Kidney epithelial cell (primary cell): ENCODE measurements at regions not wholly inside any gene's neighbourhood (a gene's known extent, or its start where the extent isn't known, plus 50 kb on each side); places are given as distances from the start of the nearest gene placed in this dataset.

ENCODE experiments used
- DNase-seq: peaks from one replicate; pipeline ENCODE4 v3.0.0-alpha.2; 2010; ENCODE audit warnings: low read depth
- H3K27me3 ChIP-seq: 2 replicates; pipeline ENCODE4 v1.6.0; 2011; ENCODE audit warnings: low read length; ENCODE audit not compliant: control insufficient read depth, insufficient read depth
- H3K36me3 ChIP-seq: 2 replicates; pipeline ENCODE4 v1.5.1; 2011; ENCODE audit warnings: low read length; ENCODE audit not compliant: control insufficient read depth, insufficient read depth
- H3K4me3 ChIP-seq: 2 replicates; pipeline ENCODE4 v1.5.1; 2011; ENCODE audit warnings: low read depth, mild to moderate bottlenecking, control low read depth, low read length
- TF ChIP-seq, protein P1 (sequence below): IDR thresholded peaks from 2 replicates; pipeline ENCODE4 v1.5.1; 2011; ENCODE audit warnings: mild to moderate bottlenecking, moderate library complexity, low read length, control low read depth, inconsistent platforms; ENCODE audit not compliant: insufficient read depth, poor library complexity, severe bottlenecking

DNA sequence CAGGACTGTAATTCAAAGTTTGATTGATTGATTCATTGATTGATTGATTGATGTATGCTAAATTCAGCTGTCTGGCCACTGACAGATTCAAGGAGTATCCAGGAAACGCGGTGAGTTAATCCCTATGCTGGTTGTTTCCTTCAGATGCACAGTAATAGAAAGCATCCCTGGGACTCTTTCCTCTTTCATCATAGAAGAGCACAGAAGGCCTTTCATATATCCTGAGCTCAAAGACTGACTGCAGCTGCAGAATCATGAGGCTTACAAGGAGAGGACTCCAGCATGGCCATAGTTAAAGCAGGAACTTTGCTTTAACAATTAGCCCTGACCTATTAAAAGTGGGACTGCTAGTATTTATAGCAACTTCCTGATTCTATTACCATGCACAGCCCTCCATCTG is 187.7 kb upstream of the TMTC1 start:
- no peak overlapping the region for H3K4me3 ChIP-seq
- no peaks in the 10 kb centered on the region for H3K27me3 ChIP-seq
- TF ChIP-seq, protein P1, sequence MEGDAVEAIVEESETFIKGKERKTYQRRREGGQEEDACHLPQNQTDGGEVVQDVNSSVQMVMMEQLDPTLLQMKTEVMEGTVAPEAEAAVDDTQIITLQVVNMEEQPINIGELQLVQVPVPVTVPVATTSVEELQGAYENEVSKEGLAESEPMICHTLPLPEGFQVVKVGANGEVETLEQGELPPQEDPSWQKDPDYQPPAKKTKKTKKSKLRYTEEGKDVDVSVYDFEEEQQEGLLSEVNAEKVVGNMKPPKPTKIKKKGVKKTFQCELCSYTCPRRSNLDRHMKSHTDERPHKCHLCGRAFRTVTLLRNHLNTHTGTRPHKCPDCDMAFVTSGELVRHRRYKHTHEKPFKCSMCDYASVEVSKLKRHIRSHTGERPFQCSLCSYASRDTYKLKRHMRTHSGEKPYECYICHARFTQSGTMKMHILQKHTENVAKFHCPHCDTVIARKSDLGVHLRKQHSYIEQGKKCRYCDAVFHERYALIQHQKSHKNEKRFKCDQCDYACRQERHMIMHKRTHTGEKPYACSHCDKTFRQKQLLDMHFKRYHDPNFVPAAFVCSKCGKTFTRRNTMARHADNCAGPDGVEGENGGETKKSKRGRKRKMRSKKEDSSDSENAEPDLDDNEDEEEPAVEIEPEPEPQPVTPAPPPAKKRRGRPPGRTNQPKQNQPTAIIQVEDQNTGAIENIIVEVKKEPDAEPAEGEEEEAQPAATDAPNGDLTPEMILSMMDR: no peak
- no peak for DNase-seq
- no peaks in the 10 kb centered on the region for H3K36me3 ChIP-seq

DNA sequence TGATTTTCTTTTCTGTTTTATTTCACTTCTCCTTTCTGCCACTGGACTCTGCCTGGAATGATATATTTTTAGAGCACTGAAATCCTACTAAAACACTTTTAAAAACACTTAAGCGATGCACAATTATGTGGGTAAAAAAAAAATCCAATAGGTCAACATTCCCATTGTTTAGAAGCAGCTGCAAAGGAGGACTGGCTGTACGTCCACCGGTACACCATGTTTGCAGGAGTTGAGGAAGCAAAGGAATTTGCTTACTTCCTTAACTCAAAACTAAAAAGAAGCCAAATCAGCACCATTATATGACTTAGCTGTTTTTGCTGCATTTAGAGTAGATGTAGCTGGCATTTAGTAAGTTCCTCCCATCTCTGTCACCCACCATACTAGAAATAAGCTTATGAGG is 186.8 kb upstream of the TMTC1 start:
- TF ChIP-seq, protein P1: no peak
- no peaks in the 10 kb centered on the region for H3K36me3 ChIP-seq
- no peak for DNase-seq
- H3K27me3 ChIP-seq: no peaks in the 10 kb centered on the region
- H3K4me3 ChIP-seq: no peak overlapping the region

DNA sequence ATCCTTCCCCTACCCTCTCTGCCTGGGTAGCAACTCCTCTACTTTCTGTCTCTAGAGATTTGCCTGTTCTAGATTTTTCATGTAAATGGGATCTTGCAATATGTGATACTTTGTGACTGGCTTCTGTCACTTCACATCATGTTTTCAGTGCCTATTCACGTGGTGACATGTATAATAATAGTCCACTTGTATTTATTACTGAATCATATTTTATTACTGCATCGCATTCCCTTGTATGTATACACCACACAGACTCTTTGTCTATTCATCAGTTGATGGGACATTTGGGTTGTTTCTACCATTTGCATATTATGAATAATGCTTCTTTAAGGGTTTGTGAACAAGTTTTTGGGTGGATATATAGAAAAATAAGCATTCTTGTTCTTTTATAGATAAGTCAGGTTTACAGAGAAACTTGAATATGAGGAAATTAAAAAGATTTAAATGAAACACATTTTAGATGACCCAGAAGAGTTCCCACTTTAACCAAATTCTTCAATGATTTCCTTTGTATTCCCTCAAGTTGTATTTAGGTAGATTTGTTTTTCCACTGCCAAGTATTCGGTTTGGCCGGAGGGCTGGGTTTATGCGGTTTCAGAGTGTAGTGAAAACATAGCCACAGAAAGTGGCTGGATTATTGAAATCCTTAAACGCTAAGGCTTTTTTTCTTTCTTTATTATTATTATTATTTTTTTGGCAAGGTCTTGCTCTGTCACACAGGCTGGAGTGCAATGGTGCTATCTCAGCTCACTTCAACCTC is 178.7 kb upstream of the TMTC1 start:
- TF ChIP-seq, protein P1: no peak
- DNase-seq: no peak
- Histone ChIP-seq H3K4me3 (no peak overlapping the region), H3K36me3 (no peaks in the 10 kb centered on the region), H3K27me3 (no peaks in the 10 kb centered on the region)

DNA sequence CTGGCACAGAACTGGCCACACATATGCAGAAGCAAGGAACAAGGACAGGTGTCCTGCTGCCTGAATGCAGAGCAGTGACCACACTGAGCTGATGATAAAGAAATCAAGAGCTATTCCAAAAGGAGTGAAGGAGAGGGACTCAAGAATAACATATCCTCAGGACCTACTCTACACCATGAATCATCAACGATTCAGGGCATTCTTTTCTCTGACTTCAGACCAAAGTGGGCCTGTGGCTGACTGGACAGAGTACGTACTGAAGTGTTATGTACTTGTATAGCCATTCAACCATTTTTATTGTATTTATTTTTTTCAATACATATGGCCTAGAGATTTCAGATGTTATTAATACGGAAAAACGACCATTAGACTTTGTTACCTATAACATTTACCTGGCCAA is 177.5 kb upstream of the TMTC1 start:
- DNase-seq: peak; percentile 16
- Histone ChIP-seq H3K36me3 (no peaks in the 10 kb centered on the region), H3K27me3 (no peaks in the 10 kb centered on the region), H3K4me3 (no peak overlapping the region)
- TF ChIP-seq, protein P1: no peak

DNA sequence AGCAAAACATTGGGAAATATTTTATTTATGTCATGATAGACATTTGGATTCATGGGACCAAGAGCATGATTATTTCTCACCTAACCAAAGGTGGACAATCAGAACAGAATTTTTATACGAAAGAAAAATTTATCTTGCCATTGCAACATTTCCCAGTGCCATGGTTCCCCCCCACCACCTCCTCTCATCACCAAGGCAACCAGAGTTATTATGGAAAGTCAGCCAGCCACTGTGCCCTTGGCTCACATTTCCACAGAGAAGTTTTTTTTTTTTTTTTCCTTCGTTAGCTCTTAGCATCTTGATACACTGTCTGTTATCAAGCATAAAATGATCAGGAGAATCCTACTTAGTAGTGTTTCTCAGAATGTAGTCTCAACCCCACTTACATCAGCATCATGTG is 176.4 kb upstream of the TMTC1 start:
- DNase-seq: no peak
- H3K4me3 ChIP-seq: no peak overlapping the region
- TF ChIP-seq, protein P1: no peak
- no peaks in the 10 kb centered on the region for H3K27me3 ChIP-seq
- H3K36me3 ChIP-seq: no peaks in the 10 kb centered on the region

DNA sequence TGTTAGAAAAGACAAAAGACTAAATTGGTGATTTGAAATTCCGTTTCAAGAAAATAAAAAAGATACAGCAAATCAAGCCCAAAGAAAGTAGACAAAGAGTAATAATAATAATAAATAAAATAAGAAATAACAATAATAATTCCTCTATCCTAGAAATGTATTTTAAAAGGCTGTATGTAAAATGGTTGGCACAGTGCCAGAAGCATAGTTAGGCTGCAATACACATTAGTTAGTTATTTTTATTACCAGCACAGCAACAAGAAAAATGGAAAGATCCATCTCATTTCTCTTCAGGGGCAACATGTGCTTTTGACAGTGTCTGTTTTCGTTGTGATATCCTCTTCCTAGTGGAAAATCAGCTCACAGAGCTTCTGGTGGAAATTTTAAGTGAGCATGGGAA is 174.1 kb upstream of the TMTC1 start:
- no peaks in the 10 kb centered on the region for H3K27me3 ChIP-seq
- H3K36me3 ChIP-seq: no peaks in the 10 kb centered on the region
- TF ChIP-seq, protein P1: no peak
- DNase-seq: no peak
- no peak overlapping the region for H3K4me3 ChIP-seq
